HG03066 (cell line): ENCODE measurements at regions not wholly inside any gene's neighbourhood (a gene's known extent, or its start where the extent isn't known, plus 50 kb on each side); places are given as distances from the start of the nearest gene placed in this dataset.

Experiments used
- ATAC-seq: cut with Tn5 transposase; IDR thresholded peaks from one replicate; pipeline ENCODE4 v1.9.1; 2021; ENCODE audit warnings: low read depth; ENCODE audit not compliant: unreplicated experiment

DNA sequence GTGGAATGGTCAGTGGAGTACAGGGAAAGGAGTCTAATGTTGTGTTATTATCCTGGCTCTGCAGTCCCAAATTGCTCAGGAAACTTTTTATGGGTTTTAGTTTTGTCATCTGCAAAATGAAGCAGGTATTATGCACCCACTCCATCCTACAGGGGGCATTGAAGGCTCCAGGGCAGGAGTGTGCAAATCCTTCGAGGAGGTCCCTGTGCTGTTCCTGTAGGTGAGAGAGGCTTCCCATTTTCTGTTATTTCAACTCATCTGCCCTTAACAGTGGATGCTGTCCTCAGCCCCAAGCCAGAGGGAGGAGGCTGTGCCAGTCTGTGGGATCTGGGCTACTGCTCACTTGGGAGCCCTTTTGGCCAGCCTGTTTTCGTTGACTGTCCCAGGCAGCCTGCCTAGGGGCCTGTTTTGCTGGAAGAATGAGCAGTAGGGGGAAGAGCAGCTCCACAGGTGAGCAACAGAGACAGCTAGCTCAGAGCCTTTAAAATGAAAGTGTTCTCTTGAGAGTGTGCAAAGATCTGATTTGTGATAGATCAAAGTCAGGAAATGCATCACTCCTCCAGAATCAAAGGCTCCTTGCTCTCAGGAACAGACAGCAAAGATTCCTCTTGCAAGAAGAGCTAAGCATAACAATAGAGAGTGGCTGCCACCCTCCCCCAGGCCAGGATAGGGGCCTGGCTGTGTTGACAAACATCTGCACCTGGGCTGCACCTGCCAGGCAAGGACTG, 317.6 kb upstream of the PROX1 start:
- ATAC-seq = no peak

DNA sequence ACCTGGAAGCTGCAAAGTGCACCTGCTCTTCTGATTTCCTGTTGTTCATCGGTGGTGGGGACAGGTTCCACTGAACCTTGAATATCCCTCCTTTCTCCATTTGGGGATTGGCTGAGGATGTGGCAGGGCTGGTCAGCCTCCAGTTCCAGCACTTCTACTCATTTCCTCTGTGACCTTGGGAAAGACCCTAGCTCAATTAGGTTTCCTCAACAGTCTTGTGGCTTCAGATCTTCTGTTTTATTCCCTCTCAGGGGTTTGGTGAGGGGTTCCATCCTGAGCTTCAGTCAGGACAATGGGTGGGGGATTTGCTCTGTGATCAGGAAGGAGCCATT, 317.1 kb upstream of the PROX1 start:
- ATAC-seq = no peak

DNA sequence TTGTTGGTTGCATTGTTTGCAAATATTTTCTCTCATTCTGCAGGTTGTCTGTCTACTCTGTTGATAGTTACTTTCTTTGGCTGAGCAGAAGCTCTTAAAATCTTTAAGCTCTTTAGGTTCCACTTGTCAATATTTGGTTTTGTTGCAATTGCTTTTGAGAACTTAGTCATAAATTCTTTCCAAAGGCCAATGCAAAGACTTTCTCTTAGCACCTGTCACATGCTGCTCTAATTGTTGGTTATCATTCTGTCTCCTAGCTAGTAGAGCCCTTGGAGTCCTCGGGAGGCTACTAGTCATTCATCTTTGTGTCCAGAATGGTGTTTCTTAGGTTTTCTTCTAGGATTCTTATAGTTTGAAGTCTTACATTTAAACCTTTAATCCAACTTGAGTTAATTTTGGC, 312.7 kb upstream of the PROX1 start:
- ATAC-seq = no peak

DNA sequence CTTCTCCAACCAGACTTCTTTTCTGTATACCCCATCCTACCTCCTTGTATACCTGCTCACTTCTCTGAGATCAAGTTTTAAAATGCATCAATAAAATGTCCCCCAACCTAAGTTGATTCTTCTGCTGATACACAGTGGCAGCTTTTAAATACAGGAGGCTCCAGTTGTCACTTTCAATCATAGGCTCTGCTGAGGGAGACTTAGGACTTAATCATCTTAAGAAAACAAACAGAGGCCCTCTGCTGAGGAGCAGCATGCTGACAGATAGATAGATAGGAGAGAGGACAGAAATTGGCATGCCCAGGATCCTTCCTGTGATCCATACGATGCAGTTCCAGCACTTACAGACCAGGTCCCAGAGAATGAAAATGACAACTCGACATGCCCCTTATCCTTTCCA, 311.0 kb upstream of the PROX1 start:
- no peak for ATAC-seq

DNA sequence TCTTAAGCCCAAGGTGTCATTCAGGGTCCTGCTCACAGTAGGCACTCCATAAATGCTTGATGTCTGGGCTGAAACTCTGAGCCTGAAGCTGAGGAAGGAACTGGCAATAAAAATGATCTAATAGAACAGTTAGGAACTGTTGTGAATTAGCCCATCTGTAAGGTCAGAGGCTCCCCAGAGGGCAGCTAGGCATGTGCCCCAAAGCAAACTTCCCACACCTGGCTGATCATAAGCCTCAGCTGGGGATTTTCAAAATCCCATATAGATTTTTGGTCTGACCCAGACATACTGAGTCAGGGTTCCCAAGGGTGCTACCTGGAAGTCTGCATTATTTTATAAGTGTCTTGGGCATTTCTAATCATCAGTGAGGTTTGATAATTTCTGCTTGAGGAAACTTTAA, 309.4 kb upstream of the PROX1 start:
- no peak for ATAC-seq

DNA sequence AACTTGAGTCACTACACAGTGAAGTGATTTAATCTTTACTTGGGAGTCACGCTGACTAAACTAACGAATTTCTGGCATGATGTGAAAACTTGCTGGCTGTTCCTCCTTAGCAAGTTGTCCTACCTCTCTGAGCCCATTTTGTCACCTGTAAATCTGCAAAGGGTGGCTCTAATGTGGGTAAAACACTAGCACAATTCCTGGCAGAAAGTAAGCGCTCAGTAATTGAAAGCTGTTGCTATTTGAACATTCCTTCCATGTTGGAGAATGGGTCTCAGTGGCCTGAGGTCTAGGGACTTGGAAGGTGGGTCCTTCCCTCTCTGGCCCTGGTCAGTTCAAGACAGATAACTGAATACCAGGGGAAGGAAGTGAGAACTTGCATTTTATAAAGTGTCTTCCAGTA, 309.0 kb upstream of the PROX1 start:
- ATAC-seq = no peak

DNA sequence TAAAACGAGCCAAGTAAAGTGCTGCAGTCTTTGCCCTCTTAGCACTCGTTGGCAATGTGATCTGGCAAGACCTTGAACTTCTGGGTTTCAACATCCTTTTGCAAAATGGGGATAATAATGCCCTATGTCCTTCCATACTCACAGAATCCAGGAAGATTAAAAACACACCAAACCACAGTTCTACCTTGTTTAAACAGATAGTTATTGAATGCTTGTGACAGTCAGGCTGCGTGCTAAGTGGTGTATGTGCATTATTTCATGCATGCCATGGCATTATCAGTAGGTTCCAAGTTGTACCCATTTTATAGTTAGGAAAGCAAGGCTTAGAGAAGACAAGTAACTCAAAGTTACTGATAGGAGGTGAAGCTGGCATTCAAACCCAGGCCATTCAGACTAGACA, 308.6 kb upstream of the PROX1 start:
- ATAC-seq = no peak

DNA sequence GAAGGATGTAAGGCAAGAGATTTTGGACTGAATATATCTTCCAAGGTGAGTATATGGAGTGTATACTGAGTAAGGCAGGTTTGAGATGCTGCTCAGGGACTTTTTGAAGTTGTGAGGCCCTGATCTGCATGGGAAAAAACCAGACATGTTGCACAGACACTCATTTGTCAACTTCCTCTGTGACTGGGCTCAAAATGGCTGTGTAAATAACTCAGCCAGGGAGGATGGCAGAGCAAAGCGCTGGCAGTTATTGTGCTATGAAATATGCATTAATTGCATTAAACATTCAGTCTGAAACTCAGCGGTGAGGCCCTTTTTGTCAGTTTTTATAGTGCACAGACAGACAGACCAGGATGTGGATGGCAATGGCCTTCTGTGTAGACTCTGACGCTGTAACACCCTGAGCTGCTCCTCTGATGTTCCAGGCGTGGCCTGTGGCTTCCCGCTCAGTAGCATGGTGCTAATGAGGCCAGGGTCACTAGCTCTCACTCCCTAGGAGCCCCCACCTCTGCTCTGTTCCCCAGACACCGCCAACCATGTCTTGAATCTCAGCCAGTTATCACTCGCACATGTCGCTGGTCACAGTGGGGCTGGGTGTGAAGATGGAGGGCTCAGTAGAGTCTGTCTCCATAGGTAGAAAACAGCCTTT, 307.0 kb upstream of the PROX1 start:
- no peak for ATAC-seq

DNA sequence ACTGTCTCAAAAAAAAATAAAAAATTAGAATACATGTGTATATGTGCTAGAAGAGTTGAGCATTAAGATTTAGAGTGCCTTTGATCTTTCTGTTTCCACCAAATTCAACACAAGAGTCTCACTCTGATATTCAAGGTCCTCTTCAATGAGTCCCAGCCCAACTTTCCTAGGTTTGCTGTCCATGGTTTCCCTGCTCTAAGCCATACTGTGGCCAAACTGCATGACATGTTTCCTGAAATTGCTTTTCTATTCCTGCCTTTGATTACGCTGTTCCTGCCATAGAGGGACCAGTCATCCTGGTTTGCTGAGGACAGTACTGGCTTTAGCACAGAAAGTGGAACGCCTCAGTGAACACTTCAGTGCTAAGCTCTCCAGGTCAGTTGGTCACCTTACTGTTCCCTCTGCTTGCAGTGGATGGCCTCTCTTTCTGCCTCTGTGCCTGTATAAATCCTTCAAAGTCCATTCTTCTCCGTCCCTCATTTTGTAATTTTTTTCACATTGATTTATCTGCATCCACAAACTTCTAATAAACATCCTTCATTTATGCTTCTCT, 305.9 kb upstream of the PROX1 start:
- no peak for ATAC-seq

DNA sequence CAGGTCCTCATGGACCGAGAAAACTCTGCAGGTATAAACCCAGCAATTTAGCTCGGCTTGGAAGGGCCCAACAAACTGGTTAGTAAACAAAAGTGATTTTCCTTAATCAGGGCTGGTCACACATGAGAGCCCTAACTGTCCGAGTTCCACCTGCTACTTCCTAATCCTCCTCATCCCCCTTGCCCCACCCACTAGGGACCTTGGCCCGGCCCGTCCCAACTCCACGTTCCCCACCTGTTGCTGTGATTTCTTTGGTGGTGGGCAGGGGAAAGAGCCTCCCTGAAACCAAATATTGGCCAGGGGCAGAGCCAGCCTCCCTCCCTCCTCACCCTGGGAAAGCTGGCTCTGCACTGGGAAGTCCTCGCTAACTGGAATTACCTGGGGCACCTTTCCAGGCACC, 304.2 kb upstream of the PROX1 start:
- no peak for ATAC-seq

DNA sequence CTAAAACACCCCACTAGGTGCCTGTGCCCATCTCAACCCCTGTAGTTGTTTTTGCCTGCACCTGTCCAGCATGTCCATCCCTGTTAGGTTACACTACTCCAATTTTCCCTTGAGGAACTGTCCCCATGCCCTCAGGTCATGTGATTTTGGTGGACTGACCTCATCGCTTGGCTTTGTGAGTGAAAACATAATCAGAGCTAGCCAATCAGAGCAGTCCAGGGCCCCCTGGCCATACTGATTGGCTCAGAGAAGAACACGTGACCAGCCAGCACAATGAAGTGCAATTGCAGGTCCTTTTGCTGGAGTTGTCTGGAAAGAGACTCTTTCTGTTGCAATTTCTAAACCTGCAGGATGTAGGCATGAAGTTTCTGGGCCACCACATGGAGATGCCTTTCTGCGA, 303.3 kb upstream of the PROX1 start:
- ATAC-seq = no peak

DNA sequence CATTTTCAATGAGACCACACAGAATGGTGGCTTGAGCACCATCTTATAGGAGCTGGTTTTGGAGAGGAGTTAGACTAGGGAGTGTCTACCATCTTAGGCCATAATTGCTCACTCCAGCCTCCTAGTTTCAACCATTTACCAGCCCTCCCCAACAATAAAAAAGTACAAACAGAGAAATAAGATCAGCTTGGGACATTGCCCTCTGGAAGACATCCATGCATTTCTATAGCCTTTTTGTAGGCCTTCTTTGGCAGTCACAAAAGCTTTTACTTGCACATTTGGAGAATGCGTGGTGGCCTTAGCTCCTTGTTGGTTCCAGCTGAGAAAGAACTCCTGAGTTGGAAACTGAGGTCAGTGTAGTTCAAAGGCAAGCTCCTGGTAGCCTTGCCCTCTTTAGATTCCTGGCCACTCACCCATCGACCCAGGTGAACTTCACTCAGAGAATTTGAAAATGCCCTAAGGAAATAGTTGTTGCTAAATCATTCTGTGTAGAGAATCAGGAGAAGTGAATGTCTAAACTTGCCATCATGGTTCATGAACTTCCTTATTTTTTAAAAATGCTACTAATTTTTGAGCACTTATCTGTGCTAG, 301.7 kb upstream of the PROX1 start:
- ATAC-seq = no peak

DNA sequence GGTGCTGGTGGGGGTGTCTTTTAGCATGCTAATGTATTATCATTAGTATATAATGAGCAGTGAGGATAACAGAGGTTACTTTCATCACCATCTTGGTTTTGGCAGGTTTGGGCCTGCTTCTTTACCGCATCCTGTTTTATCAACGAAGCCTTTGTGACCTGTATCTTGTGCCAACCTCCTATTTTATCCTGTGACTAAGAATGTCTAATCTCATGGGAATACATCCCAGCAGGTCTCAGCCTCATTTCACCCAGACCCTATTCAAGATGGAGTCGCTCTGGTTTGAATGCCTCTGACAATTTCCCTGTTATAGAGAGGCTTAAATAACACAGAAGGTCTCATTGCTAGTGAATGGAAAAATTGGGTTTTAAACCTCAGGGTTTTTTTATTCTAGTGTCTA, 300.8 kb upstream of the PROX1 start:
- no peak for ATAC-seq

DNA sequence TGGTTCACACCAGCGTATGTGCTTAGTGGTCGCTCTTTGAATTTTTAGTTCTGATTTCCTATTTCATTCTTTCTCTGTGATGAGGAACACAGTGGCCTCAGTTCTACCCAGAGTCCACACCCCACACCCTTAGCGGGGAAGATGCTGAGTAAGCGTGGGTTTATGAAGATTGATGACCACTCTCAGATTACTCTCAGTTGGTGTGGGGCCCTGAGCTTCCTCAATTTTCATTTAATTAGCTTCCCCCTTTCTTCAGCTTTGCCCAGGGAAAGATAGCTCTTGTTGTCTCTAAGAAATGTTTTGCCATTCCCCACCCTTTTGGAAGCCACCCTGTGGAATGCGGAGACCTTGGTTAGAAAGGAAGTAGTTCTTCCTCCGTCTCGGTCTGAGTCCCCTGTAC, 299.9 kb upstream of the PROX1 start:
- ATAC-seq = no peak

DNA sequence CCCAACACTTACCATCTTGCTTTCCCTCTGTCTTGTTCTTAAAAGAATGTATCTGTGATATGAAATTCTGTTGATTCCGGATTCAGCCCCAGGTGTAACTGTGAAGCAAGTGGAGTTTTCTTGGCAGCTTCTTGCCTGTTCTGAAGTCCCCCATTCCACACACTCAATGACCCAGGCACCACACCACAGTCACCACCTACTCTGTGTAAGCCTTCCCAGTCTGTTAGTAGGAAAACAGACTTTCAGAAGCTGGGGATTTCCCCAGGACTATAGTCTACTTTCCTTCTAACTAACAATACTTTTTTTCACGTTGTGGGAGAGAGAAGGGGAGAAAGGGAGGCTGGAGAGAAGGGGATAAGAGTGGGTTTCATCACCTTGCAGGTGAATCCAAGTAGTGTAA, 299.1 kb upstream of the PROX1 start:
- no peak for ATAC-seq

DNA sequence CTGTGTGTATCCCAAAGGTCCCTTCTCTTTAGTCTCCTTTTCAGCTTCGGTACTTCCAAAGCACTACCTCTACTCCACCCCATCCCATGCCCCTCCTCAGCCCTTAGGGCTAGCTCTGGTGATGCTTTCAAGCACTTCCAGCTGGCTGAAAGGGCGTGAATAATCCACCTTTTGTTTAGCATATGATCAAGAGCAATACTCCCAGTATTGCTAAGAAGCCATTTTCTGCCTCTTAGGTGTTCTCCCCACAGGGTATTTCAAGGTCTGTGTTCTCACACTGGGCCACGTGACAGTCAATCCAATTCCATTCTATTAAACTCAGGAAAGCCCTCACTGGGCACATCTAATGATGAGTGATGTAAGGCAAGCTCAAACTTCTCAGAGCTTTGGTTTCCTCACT, 298.5 kb upstream of the PROX1 start:
- ATAC-seq = no peak

DNA sequence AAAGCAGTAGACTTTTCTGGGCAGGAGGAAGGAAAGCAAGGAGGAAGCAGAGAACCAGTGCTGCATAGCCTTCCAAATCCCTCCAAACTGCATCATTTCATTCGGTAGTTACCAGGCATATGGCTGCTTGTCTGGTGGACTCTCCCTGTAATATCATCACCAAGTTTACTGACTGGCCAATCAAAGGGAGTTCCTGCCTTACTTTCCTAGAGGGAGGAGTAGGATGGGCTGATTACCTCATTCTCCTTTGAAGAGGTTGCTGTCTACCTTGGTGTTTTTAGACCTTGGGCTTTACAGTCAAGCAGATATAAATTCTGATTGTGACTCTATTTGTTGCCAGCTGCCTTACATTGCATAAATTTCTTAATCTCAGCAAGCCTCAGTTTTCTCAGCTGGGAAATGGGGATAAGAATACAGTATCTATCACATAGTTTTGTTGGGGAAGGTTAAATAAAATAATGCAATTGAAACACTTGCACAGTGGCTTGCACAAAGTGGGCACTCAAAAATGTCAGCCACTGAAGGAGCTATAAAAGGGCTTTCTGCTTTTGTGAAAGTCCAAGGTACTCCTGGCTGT, 297.3 kb upstream of the PROX1 start:
- ATAC-seq = no peak

DNA sequence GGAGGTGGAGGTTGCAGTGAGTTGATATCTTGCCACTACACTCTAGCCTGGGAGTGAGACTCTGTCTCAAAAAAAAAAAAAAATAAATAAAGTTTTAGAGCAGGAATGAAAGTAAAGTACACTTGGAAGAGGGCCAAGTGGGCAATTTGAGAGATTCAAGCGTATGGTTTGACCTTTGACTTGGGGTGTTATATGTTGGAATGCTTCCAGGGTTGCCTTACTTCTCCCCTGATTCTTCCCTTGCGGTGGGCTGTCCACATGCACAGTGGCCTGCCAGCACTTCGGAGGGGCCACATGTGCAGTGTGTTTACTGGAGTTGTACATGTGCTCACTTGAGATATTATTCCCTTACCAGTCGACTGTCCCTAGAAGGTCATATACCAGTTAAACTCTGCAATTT, 295.5 kb upstream of the PROX1 start:
- no peak for ATAC-seq

DNA sequence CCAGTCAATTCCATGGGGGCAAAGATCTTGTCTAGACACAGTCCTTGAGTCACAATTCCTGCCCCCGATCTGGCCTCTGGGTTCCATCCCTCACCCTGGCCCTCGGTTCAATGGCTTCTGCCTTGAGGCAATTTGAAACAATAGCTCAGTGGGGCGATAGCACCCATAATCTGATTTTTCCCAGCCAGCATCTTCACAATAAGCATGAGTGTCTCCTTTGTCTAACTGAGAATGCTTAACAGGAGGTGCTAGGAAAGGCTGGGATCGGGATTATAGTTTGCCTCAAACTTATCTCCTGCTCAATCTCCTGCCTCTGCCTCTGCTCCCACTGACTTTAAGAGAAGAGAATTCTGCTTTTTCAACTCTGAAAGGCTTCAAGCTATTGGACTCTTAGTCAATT, 293.9 kb upstream of the PROX1 start:
- ATAC-seq = no peak

DNA sequence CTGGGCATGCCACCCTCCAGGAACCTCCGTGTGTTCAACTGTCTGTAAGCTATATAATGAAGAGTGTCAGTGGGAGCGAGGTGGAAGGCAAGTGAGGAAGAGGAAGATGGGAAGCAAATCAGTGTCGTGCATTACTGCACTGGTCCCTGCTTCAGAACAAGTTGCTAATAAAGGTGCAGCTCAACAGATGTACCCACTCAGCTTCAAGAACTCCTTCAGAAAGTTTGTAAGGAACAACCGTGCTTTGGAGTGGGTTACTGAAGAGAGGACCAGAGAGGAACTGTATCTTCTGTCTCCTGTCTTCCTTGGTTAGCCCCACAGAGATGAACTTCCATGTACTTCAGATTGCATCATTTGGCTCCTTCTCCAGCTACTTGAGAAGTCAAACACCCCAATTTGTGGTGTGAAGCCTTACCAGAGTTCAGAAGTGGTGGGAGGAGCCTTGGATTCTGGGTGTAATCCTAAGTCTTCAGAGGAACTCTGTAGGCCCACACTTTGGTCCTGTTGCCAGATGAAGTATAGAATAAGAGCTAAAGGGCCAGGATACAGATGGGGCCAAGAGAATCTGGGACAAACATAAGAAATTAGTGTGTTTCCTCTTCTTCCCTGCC, 290.5 kb upstream of the PROX1 start:
- no peak for ATAC-seq

DNA sequence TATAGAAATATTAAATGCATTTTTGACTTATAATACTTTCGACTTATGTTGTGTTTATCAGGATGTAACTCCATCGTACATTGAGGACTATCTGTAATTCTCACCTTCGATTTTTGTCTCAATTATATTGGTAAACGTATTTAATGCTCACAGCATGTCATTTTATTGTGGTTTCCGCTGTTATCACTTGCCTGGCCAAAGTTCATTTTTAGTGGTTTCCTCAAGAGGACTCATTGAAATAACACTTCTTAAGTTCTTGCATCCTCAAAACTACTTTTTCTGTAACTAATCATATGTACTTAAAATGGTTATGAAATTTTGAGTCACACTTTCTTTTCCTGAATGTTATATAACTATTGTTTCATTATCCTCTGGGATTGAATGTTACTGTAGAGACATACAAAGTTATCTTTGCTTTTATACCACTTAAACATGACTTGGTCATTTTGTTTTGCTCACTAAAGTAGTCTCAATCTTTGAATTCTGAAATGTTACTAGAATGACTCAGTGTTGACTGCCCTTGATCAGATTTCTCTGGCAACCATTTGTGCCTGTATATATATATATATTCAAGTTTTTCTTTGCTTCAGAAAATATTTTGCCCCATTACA, 289.6 kb upstream of the PROX1 start:
- ATAC-seq = no peak
